Stimulated activated memory B cell treated with anti-CD40 and anti-IgM and Interleukin-4, amounts not matched to agents 10 μg/mL and 1 μg/mL and 100 μg/mL, for 72 hours (primary cell): ENCODE measurements at regions not wholly inside any gene's neighbourhood (a gene's known extent, or its start where the extent isn't known, plus 50 kb on each side); places are given as distances from the start of the nearest gene placed in this dataset.

Experiments used
- ATAC-seq: fragments of 150-1000 bp; cut with Tn5 transposase; 2 replicates; pipeline ENCODE4 v1.10.0; 2021
- H3K27ac Mint-ChIP-seq: one replicate; pipeline ENCODE4 v1.8.0; 2022; ENCODE audit warnings: mild to moderate bottlenecking, mixed read lengths
- H3K27me3 Mint-ChIP-seq: one replicate; pipeline ENCODE4 v1.8.0; 2022; ENCODE audit warnings: mixed read lengths
- H3K36me3 Mint-ChIP-seq: one replicate; pipeline ENCODE4 v1.8.0; 2022; ENCODE audit warnings: mixed read lengths
- H3K4me1 Mint-ChIP-seq: one replicate; pipeline ENCODE4 v1.8.0; 2022; ENCODE audit warnings: mixed read lengths
- H3K4me3 Mint-ChIP-seq: one replicate; pipeline ENCODE4 v1.8.0; 2022; ENCODE audit warnings: mild to moderate bottlenecking, moderate library complexity, mixed read lengths
- H3K9me3 Mint-ChIP-seq: one replicate; pipeline ENCODE4 v1.8.0; 2022; ENCODE audit warnings: mixed read lengths

GRCh38 chr2:195368249-195369217, 288.5 kb upstream of the SLC39A10 start:
- no peak for ATAC-seq
- Mint-ChIP-seq H3K27ac (no peak overlapping the region), H3K4me3 (no peak overlapping the region)

DNA sequence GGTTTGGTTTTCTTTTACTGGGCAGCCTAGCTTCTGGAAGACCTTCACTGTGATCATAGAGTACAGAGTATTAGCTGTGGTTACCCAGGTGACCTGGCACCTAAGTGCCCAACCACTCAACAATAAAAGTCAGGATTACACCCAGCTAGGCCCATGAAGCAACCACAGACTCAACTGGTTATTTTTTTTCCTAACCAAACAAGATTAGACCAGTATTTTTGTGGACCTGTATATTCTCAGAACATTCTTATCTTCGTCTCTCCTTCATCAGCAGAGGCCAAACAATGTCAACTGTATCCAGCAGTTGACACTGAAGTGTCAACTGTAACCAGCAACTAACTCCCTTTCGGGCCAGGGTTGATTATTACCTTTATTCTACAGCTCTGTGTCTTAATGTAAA, 289.2 kb upstream of the SLC39A10 start:
- ATAC-seq = no peak
- no peaks in the 10 kb centered on the region for H3K4me1 Mint-ChIP-seq
- peaks cover 13% of the 10 kb centered on the region for H3K36me3 Mint-ChIP-seq
- H3K27me3 Mint-ChIP-seq = no peaks in the 10 kb centered on the region
- H3K9me3 Mint-ChIP-seq = peaks cover 13% of the 10 kb centered on the region
- no peak overlapping the region for H3K27ac Mint-ChIP-seq
- no peak overlapping the region for H3K4me3 Mint-ChIP-seq

More at GRCh38 chr2:195368249-195369217, 288.5 kb upstream of the SLC39A10 start:
- no peaks in the 10 kb centered on the region for H3K27me3 Mint-ChIP-seq
- H3K9me3 Mint-ChIP-seq = peaks cover 13% of the 10 kb centered on the region
- peaks cover 13% of the 10 kb centered on the region for H3K36me3 Mint-ChIP-seq
- no peaks in the 10 kb centered on the region for H3K4me1 Mint-ChIP-seq

DNA sequence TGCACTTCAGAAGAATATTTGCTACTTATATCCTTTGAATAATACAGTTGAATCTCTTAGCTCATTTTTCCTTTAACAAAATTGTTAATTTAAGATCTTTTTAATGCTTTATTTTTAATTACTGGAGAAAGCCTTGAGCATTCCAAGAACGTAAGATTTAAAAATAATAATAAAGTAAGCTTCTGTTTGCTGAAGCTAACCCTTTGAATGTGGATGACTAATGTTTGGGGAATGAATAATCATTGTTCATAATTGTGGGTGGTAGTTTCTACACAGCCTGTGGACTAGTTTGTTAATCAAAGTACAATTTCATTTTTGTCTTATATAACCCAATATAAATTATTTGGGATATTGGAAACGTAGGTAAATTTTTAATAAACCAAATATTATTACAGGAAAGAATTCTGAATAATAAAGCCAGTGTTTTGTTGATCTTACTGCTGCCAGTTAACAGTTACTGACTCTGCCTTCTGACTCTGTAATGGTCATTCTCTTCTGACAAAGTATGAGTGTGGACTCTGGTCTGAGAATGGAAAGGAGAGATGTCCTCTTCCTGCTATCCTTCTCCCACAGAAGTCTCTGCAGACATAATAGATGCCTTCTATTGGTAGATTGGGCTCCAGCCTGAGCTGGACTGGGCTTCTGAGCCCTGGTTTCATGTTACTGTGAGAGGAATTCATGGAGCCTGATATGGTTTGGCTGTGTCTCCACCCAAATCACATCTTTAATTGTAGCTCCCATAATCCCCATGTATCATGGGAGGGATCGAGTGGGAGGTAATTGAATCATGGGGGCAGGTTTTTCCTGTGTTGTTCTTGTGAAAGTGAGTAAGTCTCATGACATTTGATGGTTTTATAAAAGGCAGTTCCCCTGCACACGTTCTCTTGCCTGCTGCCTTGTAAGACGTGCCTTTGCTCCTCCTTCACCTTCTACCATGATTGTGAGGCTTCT, 292.7 kb upstream of the SLC39A10 start:
- no peak for ATAC-seq
- Mint-ChIP-seq H3K9me3 (peaks cover 13% of the 10 kb centered on the region), H3K36me3 (peaks cover 13% of the 10 kb centered on the region), H3K27me3 (no peaks in the 10 kb centered on the region), H3K4me3 (no peak overlapping the region), H3K4me1 (no peaks in the 10 kb centered on the region), H3K27ac (no peak overlapping the region)

DNA sequence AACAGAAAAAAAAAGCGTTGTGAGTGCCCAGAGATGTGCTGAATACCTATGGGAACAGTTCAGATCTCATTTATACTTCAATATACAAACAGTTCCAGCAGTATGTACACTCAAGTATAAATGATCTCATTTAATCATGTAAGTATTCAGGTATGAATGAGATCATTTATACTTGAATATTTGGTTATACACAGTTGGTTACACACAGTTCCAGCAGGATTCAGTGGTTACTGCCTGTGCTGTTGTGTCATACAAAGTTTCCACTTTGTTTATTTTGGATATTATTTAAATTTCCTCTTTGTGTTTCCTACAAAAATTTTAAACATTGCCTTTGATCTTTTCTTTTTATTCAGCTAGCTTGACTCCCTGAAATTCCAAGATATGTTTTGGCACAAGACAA, 293.5 kb upstream of the SLC39A10 start:
- peaks cover 13% of the 10 kb centered on the region for H3K9me3 Mint-ChIP-seq
- H3K27ac Mint-ChIP-seq = no peak overlapping the region
- H3K36me3 Mint-ChIP-seq = peaks cover 13% of the 10 kb centered on the region
- ATAC-seq = no peak
- no peaks in the 10 kb centered on the region for H3K4me1 Mint-ChIP-seq
- no peaks in the 10 kb centered on the region for H3K27me3 Mint-ChIP-seq
- H3K4me3 Mint-ChIP-seq = no peak overlapping the region

GRCh38 chr2:195360242-195360641, 296.8 kb upstream of the SLC39A10 start:
- H3K4me3 Mint-ChIP-seq = no peak overlapping the region
- H3K9me3 Mint-ChIP-seq = peaks cover 12% of the 10 kb centered on the region

GRCh38 chr2:195359043-195359735, 297.8 kb upstream of the SLC39A10 start:
- ATAC-seq = no peak
- H3K36me3 Mint-ChIP-seq = no peaks in the 10 kb centered on the region
- H3K27me3 Mint-ChIP-seq = no peaks in the 10 kb centered on the region
- H3K4me1 Mint-ChIP-seq = no peaks in the 10 kb centered on the region
- H3K4me3 Mint-ChIP-seq = no peak overlapping the region
- no peak overlapping the region for H3K27ac Mint-ChIP-seq
- peaks cover 6% of the 10 kb centered on the region for H3K9me3 Mint-ChIP-seq

More at GRCh38 chr2:195360242-195360641, 296.8 kb upstream of the SLC39A10 start:
- H3K27ac Mint-ChIP-seq = no peak overlapping the region
- no peaks in the 10 kb centered on the region for H3K27me3 Mint-ChIP-seq
- H3K4me1 Mint-ChIP-seq = no peaks in the 10 kb centered on the region
- H3K36me3 Mint-ChIP-seq = peaks cover 7% of the 10 kb centered on the region
- no peak for ATAC-seq

DNA sequence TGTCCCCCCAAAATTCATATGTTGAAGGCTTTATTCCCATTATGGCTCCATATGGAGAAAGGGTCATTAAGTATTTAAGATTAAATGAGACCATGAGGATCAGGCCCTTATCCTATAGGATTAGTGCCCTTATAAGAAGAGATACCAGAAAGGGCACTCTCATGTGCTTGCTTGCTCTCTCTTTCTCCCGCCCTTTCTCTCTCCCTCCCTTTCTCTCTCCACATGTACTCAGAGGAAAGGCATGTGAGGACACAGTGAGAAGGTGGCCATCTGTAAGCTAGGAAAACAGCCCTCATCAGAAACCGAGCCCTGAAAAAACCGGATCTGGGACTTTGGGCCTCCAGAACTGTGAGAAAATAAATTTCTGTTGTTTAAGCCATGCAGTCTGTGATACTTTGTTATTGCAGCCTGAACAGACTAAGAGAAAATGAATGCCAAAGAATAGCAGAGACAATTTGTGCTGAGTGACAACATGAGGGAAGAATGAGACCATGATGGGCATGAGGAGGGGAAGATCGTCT, 300.0 kb upstream of the SLC39A10 start:
- H3K27ac Mint-ChIP-seq = no peak overlapping the region
- no peak for ATAC-seq
- no peaks in the 10 kb centered on the region for H3K4me1 Mint-ChIP-seq
- H3K9me3 Mint-ChIP-seq = peaks cover 6% of the 10 kb centered on the region
- H3K4me3 Mint-ChIP-seq = no peak overlapping the region
- H3K27me3 Mint-ChIP-seq = no peaks in the 10 kb centered on the region
- H3K36me3 Mint-ChIP-seq = no peaks in the 10 kb centered on the region

- ATAC-seq = no peak
- no peak overlapping the region for H3K4me3 Mint-ChIP-seq
- no peaks in the 10 kb centered on the region for H3K27me3 Mint-ChIP-seq
- H3K4me1 Mint-ChIP-seq = no peaks in the 10 kb centered on the region
- peaks cover 6% of the 10 kb centered on the region for H3K9me3 Mint-ChIP-seq
- H3K27ac Mint-ChIP-seq = no peak overlapping the region
- no peaks in the 10 kb centered on the region for H3K36me3 Mint-ChIP-seq
Measured at GRCh38 chr2:195356026-195356425, 301.0 kb upstream of the SLC39A10 start.

GRCh38 chr2:195352581-195352980, 304.4 kb upstream of the SLC39A10 start:
- peaks cover 10% of the 10 kb centered on the region for H3K9me3 Mint-ChIP-seq
- no peaks in the 10 kb centered on the region for H3K36me3 Mint-ChIP-seq
- no peak for ATAC-seq
- no peak overlapping the region for H3K4me3 Mint-ChIP-seq
- H3K27ac Mint-ChIP-seq = no peak overlapping the region
- no peaks in the 10 kb centered on the region for H3K4me1 Mint-ChIP-seq
- no peaks in the 10 kb centered on the region for H3K27me3 Mint-ChIP-seq

GRCh38 chr2:195343942-195344530, 313.0 kb upstream of the SLC39A10 start:
- no peak for ATAC-seq
- Mint-ChIP-seq H3K4me1 (peaks cover 18% of the 10 kb centered on the region), H3K27ac (no peak overlapping the region)

DNA sequence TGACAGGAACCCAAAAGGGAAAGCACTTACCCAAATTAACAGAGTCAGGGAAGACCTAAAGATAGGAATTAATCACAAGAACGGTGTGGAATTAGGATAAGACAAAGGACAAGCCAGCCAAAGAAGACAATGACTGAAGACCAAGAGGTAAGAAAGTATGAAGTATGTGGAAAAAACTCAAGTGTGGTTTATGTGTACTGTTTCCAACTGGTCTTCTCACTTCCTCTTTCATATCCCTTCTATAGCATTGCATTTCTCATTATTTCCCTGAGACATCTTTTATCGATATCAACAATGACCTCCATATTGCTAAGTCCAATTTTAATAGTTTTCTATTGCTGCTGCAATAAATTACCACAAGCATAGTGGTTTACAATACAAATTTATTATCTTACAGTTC, 313.5 kb upstream of the SLC39A10 start:
- peak; percentile 82 for ATAC-seq
- no peaks in the 10 kb centered on the region for H3K36me3 Mint-ChIP-seq

More at GRCh38 chr2:195343942-195344530, 313.0 kb upstream of the SLC39A10 start:
- H3K4me3 Mint-ChIP-seq = no peak overlapping the region
- no peaks in the 10 kb centered on the region for H3K27me3 Mint-ChIP-seq
- H3K36me3 Mint-ChIP-seq = no peaks in the 10 kb centered on the region
- H3K9me3 Mint-ChIP-seq = no peaks in the 10 kb centered on the region

GRCh38 chr2:195342061-195342460, 315.0 kb upstream of the SLC39A10 start:
- Mint-ChIP-seq H3K27me3 (peaks cover 10% of the 10 kb centered on the region), H3K4me1 (peaks cover 24% of the 10 kb centered on the region), H3K36me3 (no peaks in the 10 kb centered on the region), H3K4me3 (no peak overlapping the region), H3K27ac (no peak overlapping the region), H3K9me3 (no peaks in the 10 kb centered on the region)
- ATAC-seq = no peak

More for the DNA sequence above, 313.5 kb upstream of the SLC39A10 start:
- Mint-ChIP-seq H3K27ac (no peak overlapping the region), H3K27me3 (peaks cover 4% of the 10 kb centered on the region), H3K9me3 (no peaks in the 10 kb centered on the region), H3K4me1 (peaks cover 19% of the 10 kb centered on the region), H3K4me3 (no peak overlapping the region)

DNA sequence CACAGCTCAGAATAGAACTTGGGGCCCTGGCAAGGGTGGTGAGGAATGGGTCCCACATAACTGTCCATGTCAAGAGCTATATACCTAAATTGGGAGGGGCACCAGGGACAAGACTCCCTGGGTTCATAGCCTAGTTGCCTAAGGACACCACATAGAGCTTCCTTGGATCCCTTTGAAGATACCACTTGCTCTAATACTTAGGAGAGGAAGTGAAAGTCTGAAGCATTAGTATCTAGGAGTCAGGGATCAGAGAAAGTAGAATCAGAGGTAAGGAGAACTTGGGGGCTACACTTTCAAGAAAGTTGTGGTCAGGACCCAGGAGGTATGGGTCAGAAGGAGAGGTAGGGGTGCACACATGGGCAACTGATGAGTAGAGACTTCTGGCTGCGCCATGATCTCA, 318.2 kb upstream of the SLC39A10 start:
- ATAC-seq = no peak
- Mint-ChIP-seq H3K36me3 (no peaks in the 10 kb centered on the region), H3K9me3 (no peaks in the 10 kb centered on the region), H3K27me3 (peaks cover 10% of the 10 kb centered on the region), H3K4me3 (no peak overlapping the region), H3K4me1 (peaks cover 31% of the 10 kb centered on the region), H3K27ac (no peak overlapping the region)

DNA sequence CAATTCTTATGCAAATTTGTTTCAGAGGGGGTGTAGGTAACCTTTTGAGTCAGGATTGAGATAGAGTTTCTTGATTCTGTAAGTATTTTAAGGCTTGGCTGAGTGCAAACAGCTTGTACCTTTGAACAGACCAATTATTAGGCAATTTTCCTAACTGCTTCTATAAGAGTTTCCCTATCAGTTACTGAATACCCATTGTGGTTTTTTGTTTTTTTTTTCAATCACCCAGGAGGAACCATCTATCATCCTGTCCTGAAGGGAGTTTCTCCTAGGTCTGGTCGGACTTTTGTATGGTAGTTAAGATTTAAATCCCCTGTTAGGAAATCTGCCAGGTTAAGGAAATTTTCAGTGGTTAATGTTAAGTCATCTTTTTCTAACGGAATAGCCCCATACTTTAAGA, 319.4 kb upstream of the SLC39A10 start:
- ATAC-seq = no peak
- Mint-ChIP-seq H3K4me1 (peaks cover 26% of the 10 kb centered on the region), H3K9me3 (no peaks in the 10 kb centered on the region), H3K36me3 (no peaks in the 10 kb centered on the region), H3K4me3 (no peak overlapping the region), H3K27me3 (peaks cover 10% of the 10 kb centered on the region), H3K27ac (no peak overlapping the region)
